HuH-7 (cell line): ENCODE measurements at regions not wholly inside any gene's neighbourhood (a gene's known extent, or its start where the extent isn't known, plus 50 kb on each side); places are given as distances from the start of the nearest gene placed in this dataset.

ENCODE experiments used
- DNase-seq: peaks from one replicate; pipeline ENCODE4 v3.0.0; 2011; ENCODE audit warnings: low spot score

DNA sequence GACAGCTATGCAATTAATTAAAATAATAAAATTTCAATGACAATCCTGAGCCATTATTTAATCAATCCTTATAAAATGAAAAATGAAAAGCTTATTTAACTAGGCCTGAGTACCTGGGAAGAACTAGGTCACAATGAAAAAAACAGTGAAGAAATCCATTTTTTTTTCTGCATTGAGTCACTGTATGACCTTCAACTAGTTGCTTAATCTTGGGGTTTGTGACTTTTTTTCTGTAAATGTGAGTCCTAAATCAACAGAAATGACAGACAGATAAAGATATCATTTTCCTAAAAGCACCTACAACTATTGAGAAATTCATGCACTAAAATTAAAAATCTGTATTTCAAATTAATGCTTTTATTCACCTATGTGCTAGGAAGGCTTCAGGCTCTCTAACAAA is 96.8 kb downstream of the TMEM26 start:
- no peak for DNase-seq

GRCh38 chr10:61355211-61355610 is 98.0 kb downstream of the TMEM26 start:
- DNase-seq = no peak

- DNase-seq = no peak
Observed at GRCh38 chr10:61354401-61354975, 98.7 kb downstream of the TMEM26 start.

- no peak for DNase-seq
Observed at GRCh38 chr10:61350794-61351193, 102.4 kb downstream of the TMEM26 start.

DNA sequence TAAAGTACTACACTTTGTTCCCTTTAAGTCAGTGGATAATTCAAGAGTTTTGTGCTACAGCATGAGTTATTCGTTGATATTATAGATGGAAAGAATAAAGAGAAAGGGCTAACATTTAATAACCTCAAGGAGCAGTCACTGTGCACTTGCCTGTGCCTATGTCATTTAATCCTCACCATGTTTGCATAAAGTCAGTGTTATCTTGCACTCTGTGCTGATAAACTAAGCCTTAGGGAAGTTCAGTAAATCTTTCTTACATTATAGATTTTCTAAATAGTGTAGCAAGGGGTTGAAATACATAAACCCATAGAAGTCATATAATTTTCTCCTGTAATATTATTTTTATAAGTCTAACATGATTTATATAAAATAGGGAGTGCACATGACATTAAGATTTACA is 103.1 kb downstream of the TMEM26 start:
- no peak for DNase-seq

DNA sequence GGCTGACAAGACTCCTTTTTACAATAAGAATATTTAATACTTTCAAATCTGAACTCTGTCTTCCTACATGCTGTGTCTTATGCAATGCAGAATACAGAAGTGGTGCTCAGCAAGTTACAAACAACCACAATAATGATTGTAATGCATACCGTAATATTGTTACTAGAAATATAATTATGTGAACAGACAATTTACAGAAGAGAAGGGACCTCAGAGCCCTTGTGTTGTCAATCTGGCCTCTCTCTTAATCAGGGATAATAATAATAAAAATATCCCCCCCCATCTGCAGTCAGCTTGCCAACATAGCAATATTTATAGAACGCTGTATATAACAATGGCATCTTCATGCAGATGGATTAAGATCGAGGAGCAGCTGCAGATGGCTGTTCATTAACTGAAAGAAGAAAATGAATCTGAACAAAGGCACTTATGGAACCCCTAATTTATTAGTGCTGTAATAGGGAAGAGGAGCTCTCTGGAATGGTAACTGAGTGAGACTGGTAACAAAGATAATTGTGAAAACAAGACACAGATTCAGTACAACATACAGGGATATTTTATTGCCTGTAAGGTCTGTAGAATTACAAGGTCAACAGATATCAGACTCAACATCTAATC is 106.3 kb downstream of the TMEM26 start:
- no peak for DNase-seq

- no peak for DNase-seq
Observed at GRCh38 chr10:61343796-61344195, 109.4 kb downstream of the TMEM26 start.

GRCh38 chr10:61342858-61343572 is 110.2 kb downstream of the TMEM26 start:
- DNase-seq = no peak

- no peak for DNase-seq
Observed at GRCh38 chr10:61341008-61341407, 112.2 kb downstream of the TMEM26 start.

DNA sequence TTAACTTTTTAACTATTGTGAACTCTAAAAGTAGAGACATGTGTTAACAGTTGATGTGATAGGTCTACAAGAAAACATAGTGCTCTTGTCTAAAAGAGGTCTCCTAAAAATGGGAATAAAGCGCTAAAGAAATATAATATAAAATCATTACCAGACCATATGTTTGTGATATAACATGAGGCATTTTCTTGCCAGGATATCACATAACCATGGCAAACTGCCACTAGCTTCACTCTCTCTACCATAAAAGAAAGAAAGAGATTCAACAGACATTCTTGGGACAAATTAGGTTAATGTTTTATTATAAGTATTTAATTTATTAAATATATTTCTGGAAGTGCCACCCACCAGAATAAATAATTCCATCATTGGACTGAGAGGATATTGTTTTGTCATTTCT is 115.0 kb downstream of the TMEM26 start:
- DNase-seq = no peak

DNA sequence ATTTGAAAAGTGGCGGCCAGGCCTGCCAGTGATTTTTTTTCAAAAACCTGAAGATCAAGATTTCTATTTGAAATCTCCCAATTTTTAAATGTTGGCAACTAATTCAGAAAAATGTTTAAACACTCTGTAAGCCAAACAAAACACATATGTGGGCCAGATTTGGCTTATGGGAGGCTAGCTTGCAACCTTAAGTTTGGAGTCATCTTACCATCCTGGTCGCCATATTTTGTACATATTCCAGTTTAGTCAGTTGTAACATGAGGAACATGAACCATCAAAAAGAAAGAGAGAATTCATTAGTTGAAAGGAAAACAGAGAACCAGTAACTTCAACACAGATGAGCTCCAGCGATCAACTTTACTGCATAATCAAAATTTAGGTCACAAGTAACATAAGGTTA is 115.4 kb downstream of the TMEM26 start:
- DNase-seq = no peak

DNA sequence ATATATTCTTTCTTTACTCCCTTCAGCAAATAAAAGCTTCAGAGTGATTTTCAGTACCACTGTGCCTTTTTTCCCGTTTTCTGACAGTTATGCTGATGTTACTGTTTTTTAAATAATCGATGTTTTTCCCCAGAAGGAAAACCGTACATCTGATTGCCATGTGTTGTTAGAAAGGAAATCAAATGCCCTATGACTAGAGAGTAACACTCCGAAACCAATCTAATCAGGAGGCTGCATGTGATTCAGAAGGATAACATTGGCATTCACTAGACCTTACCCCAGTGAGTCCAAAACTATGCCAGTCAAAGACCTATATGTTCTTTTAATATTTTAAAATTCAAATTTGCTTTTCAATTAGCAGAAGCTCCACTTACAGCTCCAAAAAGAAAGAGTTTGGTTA is 116.3 kb downstream of the TMEM26 start:
- no peak for DNase-seq

DNA sequence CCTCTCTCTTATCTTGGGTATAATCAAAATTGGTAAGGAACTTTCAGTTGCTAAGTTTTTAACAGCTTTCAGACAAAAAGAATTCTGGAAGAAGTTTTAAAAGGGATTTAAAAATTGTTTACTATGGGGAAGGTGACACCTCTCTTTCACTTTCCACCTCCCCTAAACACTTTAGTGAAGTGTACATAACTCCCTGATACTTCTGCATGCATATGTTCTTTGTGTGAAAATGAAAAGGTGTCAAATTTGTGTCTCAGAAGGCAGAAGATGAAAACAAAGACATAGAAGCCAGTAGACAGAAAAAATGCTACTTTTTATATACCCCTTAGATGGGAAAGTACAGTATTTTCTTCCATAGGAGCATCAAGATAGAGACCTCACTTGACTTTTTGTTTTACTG is 117.8 kb downstream of the TMEM26 start:
- DNase-seq = no peak

GRCh38 chr10:61332581-61332980 is 120.6 kb downstream of the TMEM26 start:
- no peak for DNase-seq

- DNase-seq = no peak
Observed at GRCh38 chr10:61330669-61331068, 122.5 kb downstream of the TMEM26 start.

- DNase-seq = no peak
Observed at GRCh38 chr10:61329854-61330253, 123.3 kb downstream of the TMEM26 start.

- DNase-seq = no peak
Observed at GRCh38 chr10:61325223-61325960, 127.8 kb downstream of the TMEM26 start.

GRCh38 chr10:61323726-61324125 is 129.5 kb downstream of the TMEM26 start:
- DNase-seq = no peak

- no peak for DNase-seq
Observed at GRCh38 chr10:61321041-61321857, 131.9 kb downstream of the TMEM26 start.

DNA sequence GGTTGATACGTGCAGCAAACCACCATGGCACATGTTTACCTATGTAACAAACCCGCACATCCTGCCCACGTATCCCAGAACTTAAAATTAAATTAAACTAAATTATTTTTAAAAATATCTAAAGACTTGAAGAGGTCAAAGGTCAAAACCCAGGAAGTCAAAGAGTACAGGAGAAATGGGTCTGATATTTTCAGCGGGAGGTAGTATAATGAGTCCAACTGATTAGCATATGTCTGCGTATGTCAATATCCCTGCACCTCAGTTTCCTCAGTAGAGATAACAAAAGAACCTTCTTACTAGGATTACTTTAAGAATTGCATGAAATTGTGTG is 133.0 kb downstream of the TMEM26 start:
- DNase-seq = no peak

DNA sequence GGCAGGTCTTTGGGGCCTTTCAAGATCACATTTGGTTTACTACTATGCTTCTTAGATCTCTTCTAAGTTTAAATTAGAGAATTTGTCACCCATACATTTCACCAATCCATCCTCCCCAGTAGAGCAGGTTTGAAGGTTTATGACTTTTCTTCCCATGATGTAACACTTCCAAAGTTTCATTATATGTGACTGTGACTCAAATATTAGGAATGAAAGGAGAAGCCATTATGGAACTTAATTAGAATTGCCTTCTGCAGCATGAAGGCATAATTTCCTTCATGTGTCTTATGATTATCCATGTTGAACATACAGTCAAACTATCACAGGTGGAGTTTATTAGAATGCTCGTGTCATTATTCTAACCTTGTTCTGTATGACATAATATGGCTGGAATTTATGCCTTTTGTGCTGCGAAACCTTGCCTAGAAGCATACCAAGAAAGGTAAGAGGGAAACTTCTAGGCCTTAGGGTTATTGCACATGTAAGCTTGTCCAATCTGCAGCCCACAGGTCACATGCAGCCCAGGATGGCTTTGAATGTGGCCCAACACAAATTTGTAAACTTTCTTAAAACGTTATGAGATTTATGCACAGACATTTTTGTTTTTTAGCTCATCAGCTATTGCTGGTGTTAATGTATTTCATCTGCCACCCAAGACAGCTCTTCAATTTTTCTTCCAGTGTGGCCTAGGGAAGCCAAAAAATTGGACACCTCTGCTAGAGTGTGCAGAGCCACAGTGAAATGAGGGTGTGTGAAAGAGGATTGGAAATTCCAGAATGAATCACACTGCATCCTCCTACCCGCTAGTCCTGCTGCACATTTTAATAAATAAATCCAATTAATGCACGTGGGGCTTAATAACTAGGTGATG is 133.6 kb downstream of the TMEM26 start:
- DNase-seq = no peak
